ENCODE measurements at regions not wholly inside any gene's neighbourhood (a gene's known extent, or its start where the extent isn't known, plus 50 kb on each side); places are given as distances from the start of the nearest gene placed in this dataset.

- TF ChIP-seq GATA3 (IDR thresholded peaks at IDR 0.05; ENCODE audit: low read depth, low read length) (no peak), GATA2 (IDR thresholded peaks at IDR 0.05; ENCODE audit: low read depth, low read length) (no peak)
Measured at GRCh38 chr1:232164078-232164963, 465.6 kb downstream of the SIPA1L2 start.

GRCh38 chr1:232163533-232163932, 466.4 kb downstream of the SIPA1L2 start:
- TF ChIP-seq GATA3 (IDR thresholded peaks at IDR 0.05; ENCODE audit: low read depth, low read length) (no peak), GATA2 (IDR thresholded peaks at IDR 0.05; ENCODE audit: low read depth, low read length) (no peak)

- TF ChIP-seq GATA3 (IDR thresholded peaks at IDR 0.05; ENCODE audit: low read depth, low read length) = no peak
- no peak for TF ChIP-seq GATA2 (IDR thresholded peaks at IDR 0.05; ENCODE audit: low read depth, low read length)
Measured at GRCh38 chr1:232162001-232162400, 467.9 kb downstream of the SIPA1L2 start.

GRCh38 chr1:232153652-232154051, 476.3 kb downstream of the SIPA1L2 start:
- TF ChIP-seq GATA2 (IDR thresholded peaks at IDR 0.05; ENCODE audit: low read depth, low read length) = no peak
- TF ChIP-seq GATA3 (IDR thresholded peaks at IDR 0.05; ENCODE audit: low read depth, low read length) = no peak

GRCh38 chr1:232150770-232151548, 479.0 kb downstream of the SIPA1L2 start:
- TF ChIP-seq GATA3 (IDR thresholded peaks at IDR 0.05; ENCODE audit: low read depth, low read length) = no peak
- no peak for TF ChIP-seq GATA2 (IDR thresholded peaks at IDR 0.05; ENCODE audit: low read depth, low read length)

GRCh38 chr1:232149287-232150201, 480.4 kb downstream of the SIPA1L2 start:
- TF ChIP-seq GATA3 (IDR thresholded peaks at IDR 0.05; ENCODE audit: low read depth, low read length) = no peak
- no peak for TF ChIP-seq GATA2 (IDR thresholded peaks at IDR 0.05; ENCODE audit: low read depth, low read length)

GRCh38 chr1:232147215-232147614, 482.7 kb downstream of the SIPA1L2 start:
- no peak for TF ChIP-seq GATA3 (IDR thresholded peaks at IDR 0.05; ENCODE audit: low read depth, low read length)
- TF ChIP-seq GATA2 (IDR thresholded peaks at IDR 0.05; ENCODE audit: low read depth, low read length) = no peak

GRCh38 chr1:232146514-232146913, 483.4 kb downstream of the SIPA1L2 start:
- no peak for TF ChIP-seq GATA3 (IDR thresholded peaks at IDR 0.05; ENCODE audit: low read depth, low read length)
- no peak for TF ChIP-seq GATA2 (IDR thresholded peaks at IDR 0.05; ENCODE audit: low read depth, low read length)

GRCh38 chr1:232145768-232146167, 484.2 kb downstream of the SIPA1L2 start:
- TF ChIP-seq GATA2 (IDR thresholded peaks at IDR 0.05; ENCODE audit: low read depth, low read length) (no peak), GATA3 (IDR thresholded peaks at IDR 0.05; ENCODE audit: low read depth, low read length) (no peak)

GRCh38 chr1:232144696-232145230, 485.2 kb downstream of the SIPA1L2 start:
- no peak for TF ChIP-seq GATA2 (IDR thresholded peaks at IDR 0.05; ENCODE audit: low read depth, low read length)

GRCh38 chr1:232143315-232143886, 486.5 kb downstream of the SIPA1L2 start:
- TF ChIP-seq GATA3 (IDR thresholded peaks at IDR 0.05; ENCODE audit: low read depth, low read length) (no peak), GATA2 (IDR thresholded peaks at IDR 0.05; ENCODE audit: low read depth, low read length) (no peak)

- no peak for TF ChIP-seq GATA3 (IDR thresholded peaks at IDR 0.05; ENCODE audit: low read depth, low read length)
- no peak for TF ChIP-seq GATA2 (IDR thresholded peaks at IDR 0.05; ENCODE audit: low read depth, low read length)
Measured at GRCh38 chr1:232142403-232143314, 487.3 kb downstream of the SIPA1L2 start.

All from SH-SY5Y (cell line).